ENCODE measurements at regions not wholly inside any gene's neighbourhood (a gene's known extent, or its start where the extent isn't known, plus 50 kb on each side); places are given as distances from the start of the nearest gene placed in this dataset.

GRCh38 chr2:67048314-67048713, 348.8 kb upstream of the ETAA1 start:
- TF ChIP-seq POLR2A (IDR thresholded peaks at IDR 0.05; ENCODE audit: low read depth, low read length): no peak
- DNase-seq (ENCODE audit: insufficient read length, low spot score) (no peak), FAIRE-seq (no peak)

- TF ChIP-seq POLR2A (IDR thresholded peaks at IDR 0.05; ENCODE audit: low read depth, low read length): no peak
- DNase-seq (ENCODE audit: insufficient read length, low spot score): no peak
- no peak for FAIRE-seq
Measured at GRCh38 chr2:67050622-67051021, 346.5 kb upstream of the ETAA1 start.

GRCh38 chr2:67054728-67055127, 342.4 kb upstream of the ETAA1 start:
- FAIRE-seq (no peak), DNase-seq (ENCODE audit: insufficient read length, low spot score) (no peak)
- no peak for TF ChIP-seq POLR2A (IDR thresholded peaks at IDR 0.05; ENCODE audit: low read depth, low read length)

GRCh38 chr2:67055387-67056304, 341.5 kb upstream of the ETAA1 start:
- DNase-seq (ENCODE audit: insufficient read length, low spot score): no peak
- no peak for TF ChIP-seq POLR2A (IDR thresholded peaks at IDR 0.05; ENCODE audit: low read depth, low read length)
- FAIRE-seq: no peak

- DNase-seq (ENCODE audit: insufficient read length, low spot score) (no peak), FAIRE-seq (no peak)
- no peak for TF ChIP-seq POLR2A (IDR thresholded peaks at IDR 0.05; ENCODE audit: low read depth, low read length)
Measured at GRCh38 chr2:67057123-67057522, 340.0 kb upstream of the ETAA1 start.

GRCh38 chr2:67057901-67058703, 339.0 kb upstream of the ETAA1 start:
- TF ChIP-seq POLR2A (IDR thresholded peaks at IDR 0.05; ENCODE audit: low read depth, low read length): no peak
- FAIRE-seq (no peak), DNase-seq (ENCODE audit: insufficient read length, low spot score) (no peak)

- FAIRE-seq (no peak), DNase-seq (ENCODE audit: insufficient read length, low spot score) (no peak)
- TF ChIP-seq POLR2A (IDR thresholded peaks at IDR 0.05; ENCODE audit: low read depth, low read length): no peak
Measured at GRCh38 chr2:67065046-67065445, 332.1 kb upstream of the ETAA1 start.

GRCh38 chr2:67066782-67067181, 330.4 kb upstream of the ETAA1 start:
- no peak for TF ChIP-seq POLR2A (IDR thresholded peaks at IDR 0.05; ENCODE audit: low read depth, low read length)
- no peak for FAIRE-seq
- DNase-seq (ENCODE audit: insufficient read length, low spot score): no peak

GRCh38 chr2:67067656-67068055, 329.5 kb upstream of the ETAA1 start:
- TF ChIP-seq POLR2A (IDR thresholded peaks at IDR 0.05; ENCODE audit: low read depth, low read length): no peak
- DNase-seq (ENCODE audit: insufficient read length, low spot score) (no peak), FAIRE-seq (no peak)

- no peak for DNase-seq (ENCODE audit: insufficient read length, low spot score)
- FAIRE-seq: no peak
- no peak for TF ChIP-seq POLR2A (IDR thresholded peaks at IDR 0.05; ENCODE audit: low read depth, low read length)
Measured at GRCh38 chr2:67070826-67071225, 326.3 kb upstream of the ETAA1 start.

- FAIRE-seq (no peak), DNase-seq (ENCODE audit: insufficient read length, low spot score) (no peak)
- no peak for TF ChIP-seq POLR2A (IDR thresholded peaks at IDR 0.05; ENCODE audit: low read depth, low read length)
Measured at GRCh38 chr2:67075056-67075455, 322.1 kb upstream of the ETAA1 start.

- no peak for FAIRE-seq
- no peak for TF ChIP-seq POLR2A (IDR thresholded peaks at IDR 0.05; ENCODE audit: low read depth, low read length)
- no peak for DNase-seq (ENCODE audit: insufficient read length, low spot score)
Measured at GRCh38 chr2:67075530-67076238, 321.4 kb upstream of the ETAA1 start.

GRCh38 chr2:67076239-67076624, 320.9 kb upstream of the ETAA1 start:
- FAIRE-seq: no peak
- no peak for TF ChIP-seq POLR2A (IDR thresholded peaks at IDR 0.05; ENCODE audit: low read depth, low read length)
- no peak for DNase-seq (ENCODE audit: insufficient read length, low spot score)

- TF ChIP-seq POLR2A (IDR thresholded peaks at IDR 0.05; ENCODE audit: low read depth, low read length): no peak
- FAIRE-seq (no peak), DNase-seq (ENCODE audit: insufficient read length, low spot score) (no peak)
Measured at GRCh38 chr2:67079729-67080128, 317.4 kb upstream of the ETAA1 start.

Data from H54 (cell line).